LNCAP (cell line): ENCODE measurements at regions not wholly inside any gene's neighbourhood (a gene's known extent, or its start where the extent isn't known, plus 50 kb on each side); places are given as distances from the start of the nearest gene placed in this dataset.

Experiments used
- TF ChIP-seq, protein P1 (sequence below): fragments of 450-650 bp; IDR thresholded peaks from 2 replicates; pipeline ENCODE4 v1.5.1; 2017; ENCODE audit warnings: mild to moderate bottlenecking

DNA sequence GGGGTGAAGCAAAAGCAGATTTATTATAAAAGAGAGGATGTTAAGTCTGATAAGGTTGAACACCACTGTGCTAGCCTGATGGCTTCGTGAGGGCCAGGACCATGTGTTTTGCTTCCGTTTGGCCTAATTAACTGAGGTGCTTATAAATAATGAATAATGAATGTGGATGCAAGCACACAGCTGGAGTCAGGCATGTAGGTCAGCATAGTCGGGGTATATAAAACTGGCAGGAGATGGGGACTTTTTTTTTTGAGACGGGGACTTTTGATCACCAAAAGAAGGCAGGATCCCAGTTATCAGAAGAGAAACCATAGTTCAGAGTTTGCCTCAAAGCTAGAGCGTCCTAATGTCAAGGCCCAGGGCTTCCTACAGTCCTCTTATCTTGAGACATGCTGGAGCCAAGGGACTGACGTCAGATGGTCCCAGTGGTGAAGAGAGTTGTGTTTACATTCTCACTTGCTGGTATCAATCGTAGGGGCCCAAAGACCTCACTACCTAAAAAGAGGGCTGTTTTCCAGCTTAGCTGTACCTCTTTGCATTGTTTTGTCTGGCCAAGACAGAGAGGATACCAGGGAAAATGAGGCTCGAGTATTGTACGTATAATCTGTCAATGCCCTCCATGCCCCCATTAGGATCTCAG is 50.4 kb downstream of the RTL9 start:
- TF ChIP-seq, protein P1, sequence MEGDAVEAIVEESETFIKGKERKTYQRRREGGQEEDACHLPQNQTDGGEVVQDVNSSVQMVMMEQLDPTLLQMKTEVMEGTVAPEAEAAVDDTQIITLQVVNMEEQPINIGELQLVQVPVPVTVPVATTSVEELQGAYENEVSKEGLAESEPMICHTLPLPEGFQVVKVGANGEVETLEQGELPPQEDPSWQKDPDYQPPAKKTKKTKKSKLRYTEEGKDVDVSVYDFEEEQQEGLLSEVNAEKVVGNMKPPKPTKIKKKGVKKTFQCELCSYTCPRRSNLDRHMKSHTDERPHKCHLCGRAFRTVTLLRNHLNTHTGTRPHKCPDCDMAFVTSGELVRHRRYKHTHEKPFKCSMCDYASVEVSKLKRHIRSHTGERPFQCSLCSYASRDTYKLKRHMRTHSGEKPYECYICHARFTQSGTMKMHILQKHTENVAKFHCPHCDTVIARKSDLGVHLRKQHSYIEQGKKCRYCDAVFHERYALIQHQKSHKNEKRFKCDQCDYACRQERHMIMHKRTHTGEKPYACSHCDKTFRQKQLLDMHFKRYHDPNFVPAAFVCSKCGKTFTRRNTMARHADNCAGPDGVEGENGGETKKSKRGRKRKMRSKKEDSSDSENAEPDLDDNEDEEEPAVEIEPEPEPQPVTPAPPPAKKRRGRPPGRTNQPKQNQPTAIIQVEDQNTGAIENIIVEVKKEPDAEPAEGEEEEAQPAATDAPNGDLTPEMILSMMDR: no peak

DNA sequence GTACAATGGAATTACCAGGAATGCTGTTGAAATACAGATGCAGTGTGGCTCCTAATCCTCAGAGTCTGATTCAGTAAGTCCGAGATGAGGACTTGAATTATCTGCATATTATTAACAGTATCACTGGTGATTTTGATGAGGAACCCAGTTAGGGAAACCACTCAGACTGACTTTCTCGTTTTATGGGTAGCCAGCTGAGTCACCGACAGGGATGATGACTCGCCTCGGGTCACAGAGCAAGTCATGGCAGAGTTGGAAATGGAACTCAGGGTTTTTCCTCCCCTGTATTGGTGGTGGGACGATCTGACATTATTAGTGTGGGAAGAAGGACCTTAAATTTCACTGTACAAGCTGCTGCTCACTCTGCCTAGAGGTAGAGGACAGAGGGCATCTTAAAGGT is 51.3 kb downstream of the RTL9 start:
- TF ChIP-seq, protein P1: no peak

DNA sequence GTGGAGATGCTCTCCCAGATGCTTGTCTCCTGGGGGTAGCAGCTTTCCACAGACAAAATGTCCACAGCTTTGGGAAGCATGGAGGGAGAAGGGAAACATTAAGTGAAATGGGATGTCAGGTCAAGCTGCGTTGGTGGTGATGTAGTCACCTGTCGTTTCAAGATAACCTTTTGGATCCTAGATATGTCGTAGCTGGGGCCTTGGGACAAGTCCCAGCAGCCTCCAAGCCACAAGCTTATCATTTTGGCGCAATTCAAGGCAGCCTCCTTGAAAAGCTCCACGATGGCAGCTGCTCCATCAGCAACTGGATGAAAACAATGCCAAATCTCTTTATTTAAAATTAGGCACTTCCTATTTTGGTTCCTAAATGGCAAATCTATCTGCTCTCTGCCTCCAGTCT is 52.0 kb downstream of the RTL9 start:
- TF ChIP-seq, protein P1: no peak

DNA sequence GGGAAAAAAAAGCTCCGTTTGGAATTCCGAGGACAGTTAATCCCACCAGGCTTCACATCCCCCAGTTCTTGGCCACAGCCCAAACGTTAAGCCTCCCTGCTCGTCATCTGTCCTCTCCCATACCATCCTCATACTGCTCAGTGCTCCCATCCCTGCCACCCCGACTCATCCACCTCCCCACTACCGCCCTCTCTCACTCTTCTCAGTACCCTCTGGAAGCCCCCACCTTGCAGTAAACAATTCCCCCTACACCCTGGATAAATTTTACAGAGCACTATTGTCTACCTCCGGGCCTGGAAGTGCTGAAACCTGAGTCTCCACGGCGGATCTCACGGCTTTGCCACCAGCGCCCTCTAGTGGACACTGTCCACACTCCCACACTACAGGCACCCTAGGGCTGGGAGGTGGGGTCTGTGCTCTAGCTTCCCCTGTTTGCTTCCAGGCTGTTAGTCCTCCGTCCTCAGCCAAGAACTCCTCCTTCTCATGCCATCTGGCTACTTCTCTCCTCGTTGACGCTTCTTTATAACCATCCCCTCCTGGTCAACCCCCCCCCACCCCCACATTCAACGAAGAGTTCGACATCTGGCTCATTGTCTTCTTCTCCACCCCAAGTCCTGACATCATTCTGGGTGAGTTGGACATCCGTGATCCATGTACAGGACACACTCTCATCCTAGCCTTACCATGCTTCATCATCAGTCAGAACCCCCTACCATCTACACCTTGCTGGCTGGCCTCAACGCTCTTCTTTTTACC is 54.5 kb downstream of the RTL9 start:
- TF ChIP-seq, protein P1: peak; percentile 61

DNA sequence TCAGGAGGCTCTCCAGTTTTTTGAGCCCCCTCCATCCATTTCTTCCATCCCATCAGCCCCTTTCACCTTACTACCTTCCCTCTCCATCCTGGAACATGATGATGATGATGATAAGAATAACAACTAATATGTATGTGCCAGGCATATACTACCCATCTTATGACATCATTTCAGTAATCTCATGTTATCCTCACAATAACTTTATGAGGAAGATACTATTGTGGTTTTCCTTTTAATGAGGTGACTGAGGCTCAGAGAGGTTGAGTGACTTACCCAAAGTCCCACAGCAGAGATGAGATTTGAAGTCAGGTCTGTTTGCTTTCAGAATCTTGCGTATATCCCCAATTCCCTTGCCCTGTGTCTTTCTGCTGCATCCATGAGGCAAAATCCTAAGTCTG is 55.1 kb downstream of the RTL9 start:
- TF ChIP-seq, protein P1: no peak

DNA sequence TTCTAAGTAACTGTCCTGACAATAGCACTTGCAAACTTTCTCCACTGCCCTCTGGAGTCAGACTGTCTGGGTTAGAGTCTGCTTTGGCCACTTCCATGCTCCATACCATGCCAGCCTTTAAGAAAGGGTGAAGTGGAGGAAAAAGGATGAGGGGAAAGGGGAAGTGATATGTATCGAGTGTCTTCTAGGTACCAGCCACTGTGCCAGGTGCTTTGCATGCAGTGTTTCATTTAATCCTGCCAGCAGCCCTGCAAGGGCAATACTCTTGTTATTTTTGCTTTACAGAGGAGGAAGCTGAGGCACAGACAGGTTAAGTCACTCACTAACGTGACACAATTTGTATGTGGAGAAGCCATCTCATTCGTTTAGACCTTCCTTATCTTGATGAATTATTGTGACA is 55.6 kb downstream of the RTL9 start:
- TF ChIP-seq, protein P1: no peak

DNA sequence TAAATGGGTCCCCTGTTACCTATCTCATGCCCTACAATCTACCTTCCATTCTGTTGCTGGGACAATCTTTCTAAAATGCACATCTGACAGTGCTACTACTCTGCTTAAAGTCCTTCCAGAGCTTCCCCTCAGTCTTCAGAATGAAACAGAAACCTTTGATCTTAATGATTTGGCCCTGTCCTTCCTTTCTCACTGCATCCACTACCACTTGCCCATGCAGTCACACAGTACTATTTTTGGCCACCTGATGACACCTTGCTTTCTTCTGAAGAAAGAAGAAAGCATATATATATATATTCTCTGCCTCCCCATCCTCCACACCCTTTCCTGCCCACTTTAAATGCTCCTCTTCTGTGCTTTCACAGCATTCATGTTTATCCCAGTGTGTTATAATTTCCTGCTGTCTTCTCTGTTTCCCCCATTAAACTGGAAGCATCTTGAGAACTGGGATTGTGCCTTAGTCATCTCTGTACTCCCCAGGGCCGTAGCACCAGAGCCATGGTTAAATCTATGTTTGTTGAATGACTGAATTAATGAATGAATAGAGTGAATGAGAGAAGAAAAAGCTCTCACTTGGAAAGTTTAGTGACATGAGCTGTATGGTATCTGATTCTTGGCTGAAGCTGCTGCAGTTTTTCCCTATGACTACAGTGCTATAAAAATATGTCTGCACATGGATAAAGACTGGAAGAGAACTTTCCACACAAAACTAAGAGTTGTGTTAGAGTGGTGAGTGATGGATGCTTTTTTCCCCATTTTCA is 56.2 kb downstream of the RTL9 start:
- TF ChIP-seq, protein P1: no peak
